Mesothelial cell of epicardium (in vitro differentiated cells): ENCODE measurements at regions not wholly inside any gene's neighbourhood (a gene's known extent, or its start where the extent isn't known, plus 50 kb on each side); places are given as distances from the start of the nearest gene placed in this dataset.

Source experiments
- DNase-seq, 2 experiments: peaks; one replicate each; pipeline ENCODE4 v3.0.0; 2021; ENCODE audit warnings: low spot score in 2 of 2; ENCODE audit not compliant: unreplicated experiment in 2 of 2
- H3K27ac Mint-ChIP-seq: 2 replicates; pipeline ENCODE4 v1.8.0; 2021; ENCODE audit warnings: mixed read lengths
- H3K27me3 Mint-ChIP-seq: 2 replicates; pipeline ENCODE4 v1.8.0; 2021; ENCODE audit warnings: low read depth, mixed read lengths
- H3K36me3 Mint-ChIP-seq: 2 replicates; pipeline ENCODE4 v1.8.0; 2021; ENCODE audit warnings: mixed read lengths
- H3K4me1 Mint-ChIP-seq: 2 replicates; pipeline ENCODE4 v1.8.0; 2021; ENCODE audit warnings: mixed read lengths
- H3K4me3 Mint-ChIP-seq: 2 replicates; pipeline ENCODE4 v1.8.0; 2021; ENCODE audit warnings: mild to moderate bottlenecking, moderate library complexity, mixed read lengths
- H3K9me3 Mint-ChIP-seq: 2 replicates; pipeline ENCODE4 v1.8.0; 2021; ENCODE audit warnings: mixed read lengths
- TF ChIP-seq, protein P1 (sequence below): fragments of 200-600 bp; sonication (generic); IDR thresholded peaks from one replicate; pipeline ENCODE4 v1.5.0; 2021; ENCODE audit warnings: antibody characterized with exemption; ENCODE audit not compliant: unreplicated experiment

DNA sequence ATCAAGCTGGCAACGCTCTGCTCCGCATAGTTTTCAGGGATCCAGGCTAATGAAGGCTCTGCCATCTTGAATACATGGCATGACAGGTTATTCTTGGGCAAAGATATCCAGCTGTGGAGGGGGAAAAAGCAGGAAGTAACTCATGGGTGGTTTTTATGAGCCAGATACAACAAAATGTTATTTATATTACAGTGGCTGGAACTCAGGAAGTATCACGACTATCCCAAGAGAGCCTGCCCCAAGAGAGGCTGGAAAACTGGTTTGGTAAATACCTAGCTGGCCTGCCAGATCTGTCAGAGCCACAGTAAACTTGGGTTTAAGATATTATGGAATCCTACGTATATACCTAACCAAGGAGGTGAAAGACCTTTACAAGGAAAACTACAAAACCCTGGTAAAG is 462.8 kb upstream of the ANKRD30A start:
- TF ChIP-seq, protein P1, sequence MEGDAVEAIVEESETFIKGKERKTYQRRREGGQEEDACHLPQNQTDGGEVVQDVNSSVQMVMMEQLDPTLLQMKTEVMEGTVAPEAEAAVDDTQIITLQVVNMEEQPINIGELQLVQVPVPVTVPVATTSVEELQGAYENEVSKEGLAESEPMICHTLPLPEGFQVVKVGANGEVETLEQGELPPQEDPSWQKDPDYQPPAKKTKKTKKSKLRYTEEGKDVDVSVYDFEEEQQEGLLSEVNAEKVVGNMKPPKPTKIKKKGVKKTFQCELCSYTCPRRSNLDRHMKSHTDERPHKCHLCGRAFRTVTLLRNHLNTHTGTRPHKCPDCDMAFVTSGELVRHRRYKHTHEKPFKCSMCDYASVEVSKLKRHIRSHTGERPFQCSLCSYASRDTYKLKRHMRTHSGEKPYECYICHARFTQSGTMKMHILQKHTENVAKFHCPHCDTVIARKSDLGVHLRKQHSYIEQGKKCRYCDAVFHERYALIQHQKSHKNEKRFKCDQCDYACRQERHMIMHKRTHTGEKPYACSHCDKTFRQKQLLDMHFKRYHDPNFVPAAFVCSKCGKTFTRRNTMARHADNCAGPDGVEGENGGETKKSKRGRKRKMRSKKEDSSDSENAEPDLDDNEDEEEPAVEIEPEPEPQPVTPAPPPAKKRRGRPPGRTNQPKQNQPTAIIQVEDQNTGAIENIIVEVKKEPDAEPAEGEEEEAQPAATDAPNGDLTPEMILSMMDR = no peak
- Mint-ChIP-seq H3K27me3 (no peaks in the 10 kb centered on the region), H3K9me3 (peaks cover 15% of the 10 kb centered on the region), H3K4me3 (no peak overlapping the region), H3K36me3 (no peaks in the 10 kb centered on the region), H3K4me1 (no peaks in the 10 kb centered on the region), H3K27ac (no peak overlapping the region)
- DNase-seq = no peak

DNA sequence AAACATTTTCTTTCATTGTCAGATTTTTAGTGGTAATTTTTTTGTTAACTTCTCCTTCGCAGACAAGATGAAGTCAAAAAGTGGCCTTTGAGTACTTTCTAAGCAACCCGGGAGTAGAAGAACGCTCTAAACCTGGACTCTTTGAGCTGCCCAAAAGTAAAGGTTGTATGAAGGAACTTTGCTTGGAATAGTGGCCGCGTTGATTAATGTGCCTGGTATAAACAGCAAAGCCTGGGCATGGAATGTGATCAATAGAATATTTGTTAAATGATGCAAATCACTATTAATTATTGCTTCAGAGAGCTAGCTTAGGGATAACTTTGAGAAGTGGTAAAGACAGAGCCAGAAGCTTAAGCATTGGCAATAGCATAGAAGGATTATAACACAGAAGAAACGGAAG is 475.1 kb upstream of the ANKRD30A start:
- Mint-ChIP-seq H3K4me1 (no peaks in the 10 kb centered on the region), H3K4me3 (no peak overlapping the region), H3K9me3 (peaks cover 11% of the 10 kb centered on the region), H3K36me3 (no peaks in the 10 kb centered on the region), H3K27ac (no peak overlapping the region), H3K27me3 (no peaks in the 10 kb centered on the region)
- DNase-seq = no peak
- TF ChIP-seq, protein P1 = no peak

DNA sequence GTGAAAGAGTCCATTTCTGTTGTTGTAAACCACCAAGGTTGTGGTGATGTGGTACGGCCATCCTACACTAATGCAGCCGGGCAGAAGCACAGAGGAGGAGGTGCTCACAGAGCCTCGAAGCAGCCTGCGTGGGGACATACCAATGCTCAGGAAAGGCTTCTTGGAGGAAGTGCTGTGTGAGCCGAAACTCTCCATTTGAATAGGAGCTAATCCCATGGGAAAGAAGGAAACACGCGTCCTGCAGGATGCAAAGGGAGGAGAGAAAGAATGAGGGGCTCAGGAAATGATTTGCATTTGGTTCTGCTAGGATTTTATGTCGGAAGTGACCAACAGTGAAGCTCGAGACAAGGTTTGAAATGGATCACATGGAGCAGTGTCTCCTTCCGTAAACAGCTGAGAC is 477.9 kb upstream of the ANKRD30A start:
- no peaks in the 10 kb centered on the region for H3K27me3 Mint-ChIP-seq
- no peak overlapping the region for H3K4me3 Mint-ChIP-seq
- H3K27ac Mint-ChIP-seq = no peak overlapping the region
- H3K36me3 Mint-ChIP-seq = no peaks in the 10 kb centered on the region
- H3K4me1 Mint-ChIP-seq = no peaks in the 10 kb centered on the region
- DNase-seq = no peak
- TF ChIP-seq, protein P1 = no peak
- peaks cover 11% of the 10 kb centered on the region for H3K9me3 Mint-ChIP-seq

DNA sequence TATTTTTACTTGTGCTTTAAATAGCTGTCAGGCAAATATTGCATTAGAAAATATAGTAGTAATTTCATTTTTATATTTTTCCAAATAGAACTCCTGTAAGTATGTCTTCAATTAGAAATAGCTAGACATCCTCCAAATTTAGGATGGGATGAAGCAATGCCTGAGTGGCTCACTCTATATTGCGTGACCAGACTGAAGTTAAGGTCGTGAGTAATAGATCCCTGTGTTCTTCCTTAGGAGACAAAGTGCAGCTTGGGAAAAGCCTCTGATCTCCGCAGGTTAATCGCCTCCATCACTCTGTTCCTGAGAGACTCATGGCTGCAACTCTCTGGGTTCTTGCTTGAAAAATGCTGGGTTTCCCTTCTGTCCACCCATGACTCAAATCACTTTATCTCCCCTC is 484.8 kb upstream of the ANKRD30A start:
- TF ChIP-seq, protein P1 = no peak
- Mint-ChIP-seq H3K27me3 (no peaks in the 10 kb centered on the region), H3K27ac (no peak overlapping the region), H3K4me3 (no peak overlapping the region), H3K4me1 (peaks cover 2% of the 10 kb centered on the region), H3K36me3 (no peaks in the 10 kb centered on the region), H3K9me3 (peaks cover 3% of the 10 kb centered on the region)
- no peak for DNase-seq

DNA sequence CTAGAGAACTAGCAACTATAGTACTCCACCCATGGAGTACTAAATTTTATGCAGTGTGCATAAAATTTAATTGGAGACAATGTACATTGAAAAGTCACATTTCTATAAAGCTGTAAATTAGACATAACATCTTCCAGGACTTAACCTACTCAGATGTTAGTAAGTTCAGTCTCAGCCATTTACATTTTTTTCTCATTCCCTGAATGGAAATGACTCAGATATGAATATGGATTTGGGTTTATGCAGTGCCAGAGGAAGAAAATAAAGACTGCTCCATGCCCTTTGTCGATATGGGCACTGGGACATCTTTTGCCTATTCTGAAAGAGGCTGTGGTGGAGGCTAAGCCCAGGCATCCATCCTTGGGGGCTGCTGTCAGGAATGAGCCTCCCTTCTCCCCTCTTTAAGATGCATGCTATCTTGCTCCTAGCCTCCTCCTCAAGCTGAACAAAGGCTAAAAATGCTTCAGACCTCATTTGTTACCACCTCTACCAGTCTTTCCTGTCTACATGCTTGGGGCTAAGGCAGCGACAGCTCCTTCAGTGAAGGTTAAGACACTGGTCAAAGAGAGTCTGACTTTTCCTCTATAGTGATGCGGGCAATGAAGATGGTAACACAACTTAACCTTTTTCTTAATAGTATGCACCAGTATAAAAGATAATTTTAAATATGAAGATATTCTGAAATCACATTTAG is 486.8 kb upstream of the ANKRD30A start:
- Mint-ChIP-seq H3K4me1 (peaks cover 2% of the 10 kb centered on the region), H3K9me3 (peaks cover 3% of the 10 kb centered on the region), H3K27me3 (no peaks in the 10 kb centered on the region), H3K36me3 (no peaks in the 10 kb centered on the region), H3K4me3 (no peak overlapping the region), H3K27ac (no peak overlapping the region)
- TF ChIP-seq, protein P1 = no peak
- DNase-seq = no peak

DNA sequence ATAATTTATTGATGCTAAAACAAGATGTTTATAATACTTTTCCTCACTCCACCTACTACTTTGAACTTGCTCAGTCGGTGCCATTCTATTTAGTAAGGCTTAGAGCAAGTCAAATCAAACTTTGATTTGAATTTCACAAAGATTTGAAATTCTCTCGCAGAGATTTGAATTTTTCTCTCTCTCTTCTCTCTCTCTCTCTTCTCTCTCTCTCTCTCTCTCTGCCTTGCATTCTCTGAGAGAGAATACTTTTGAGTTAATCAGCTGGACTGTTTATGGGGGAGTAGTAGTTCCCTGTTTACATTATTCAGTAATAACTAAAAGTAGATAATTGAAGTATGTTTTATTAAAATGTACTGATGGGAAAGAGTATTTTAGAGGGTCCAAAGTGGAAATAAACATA is 488.5 kb upstream of the ANKRD30A start:
- peaks cover 11% of the 10 kb centered on the region for H3K9me3 Mint-ChIP-seq
- no peak for DNase-seq

More for the DNA sequence above, 488.5 kb upstream of the ANKRD30A start:
- H3K4me1 Mint-ChIP-seq = peaks cover 2% of the 10 kb centered on the region
- TF ChIP-seq, protein P1 = no peak
- no peak overlapping the region for H3K4me3 Mint-ChIP-seq
- H3K27ac Mint-ChIP-seq = no peak overlapping the region
- H3K36me3 Mint-ChIP-seq = no peaks in the 10 kb centered on the region
- H3K27me3 Mint-ChIP-seq = no peaks in the 10 kb centered on the region
